Right lobe of liver (tissue), 6 donors: ENCODE measurements at regions not wholly inside any gene's neighbourhood (a gene's known extent, or its start where the extent isn't known, plus 50 kb on each side); places are given as distances from the start of the nearest gene placed in this dataset.
A peak's percentile ranks its signal among the peaks of the same experiment; 100 is the strongest.

ENCODE experiments used
- ATAC-seq, 4 donors: fragments of 200-7000 bp; cut with Tn5 transposase; one replicate each; pipeline ENCODE4 v1.9.1; 2020; ENCODE audit warnings: mild to moderate bottlenecking in 4 of 4, moderate library complexity in 4 of 4
- DNase-seq, 3 donors: peaks; one replicate each; pipeline ENCODE4 v3.0.0-alpha.2; 2020
- H3K27ac ChIP-seq, 3 donors: fragments of 200-600 bp; one replicate each; pipeline ENCODE4 v1.8.0; 2022
- H3K27me3 ChIP-seq, 2 donors: fragments of 200-600 bp; one replicate each; pipeline ENCODE4 v1.8.0; 2022
- H3K36me3 ChIP-seq, 4 donors: fragments of 200-600 bp; sonication (generic) in 1 of 4; one replicate each; pipeline versions ENCODE4 v1.5.1 to v1.8.0; 2017 to 2022; ENCODE audit warnings: control low read depth in 1 of 4
- H3K4me1 ChIP-seq, 4 donors: fragments of 200-600 bp; sonication (generic) in 1 of 4; one replicate each; pipeline versions ENCODE4 v1.5.1 to v1.8.0; 2017 to 2022; ENCODE audit warnings: control low read depth in 1 of 4
- H3K4me3 ChIP-seq, 3 donors: fragments of 200-600 bp; one replicate each; pipeline ENCODE4 v1.8.0; 2022
- H3K9me3 ChIP-seq, 4 donors: fragments of 200-600 bp; sonication (generic) in 1 of 4; one replicate each; pipeline versions ENCODE4 v1.5.1 to v1.8.0; 2017 to 2022; ENCODE audit warnings: control low read depth in 1 of 4
- CTCF ChIP-seq, 4 donors: fragments of 200-600 bp in 3 of 4; fragments of 450-650 bp in 1 of 4; IDR thresholded peaks; one replicate each; pipeline versions ENCODE4 v1.5.1 to v1.8.0; 2016 to 2022; ENCODE audit warnings: antibody characterized with exemption in 4 of 4, mild to moderate bottlenecking in 2 of 4
- POLR2A ChIP-seq: fragments of 450-650 bp; IDR thresholded peaks from one replicate; pipeline ENCODE4 v1.6.1; 2017; ENCODE audit warnings: antibody characterized with exemption, mild to moderate bottlenecking
- WGBS: methylation state at CpG from one replicate; pipeline ENCODE4 v1.1.6; 2018; ENCODE audit warnings: low coverage, low lambda C conversion rate; ENCODE audit not compliant: insufficient coverage; ENCODE audit errors: missing lambda C conversion rate; 5-methylcytosine and 5-hydroxymethylcytosine counted together
- intact Hi-C, 2 donors: fragments of 100-400 bp; cut with DNase I; formaldehyde crosslinking; loops; one replicate each; pipeline versions ENCODE4 v1.11.2 to v1.14.1; 2022
- donor health status: DM: no; HTN: yes; CAD: no.
- donor health status: DM: no; HTN: no; CAD: no.
- donor health status: DM: no; HTN: no; CAD: no.
- donor health status: DM: no; HTN: yes; CAD: no.
- donor health status: DM: no; HTN: yes; CAD: no.

- Histone ChIP-seq H3K9me3 (no peaks in the 10 kb centered on the region), H3K4me3 (no peak overlapping the region), H3K27ac (no peak overlapping the region), H3K36me3 (no peaks in the 10 kb centered on the region), H3K4me1 (peaks cover 0 to 30% (median 0%) of the 10 kb centered on the region in 4 donors), H3K27me3 (no peaks in the 10 kb centered on the region)
- peak; percentile 64 to 88 (median 74) for ATAC-seq
- intact Hi-C loops: no loop called here
- whole genome bisulfite sequencing: 46% methylated on average over 3 of the region's 3 CpGs
- TF ChIP-seq POLR2A (no peak), CTCF (IDR thresholded peaks at IDR 0.05) (no peak)
- DNase-seq: no peak
Measured at GRCh38 chr15:35757765-35758164, 211.8 kb upstream of the DPH6 start.

- Histone ChIP-seq H3K27me3 (no peaks in the 10 kb centered on the region), H3K4me1 (peaks cover 0 to 21% (median 7%) of the 10 kb centered on the region in 4 donors), H3K36me3 (no peaks in the 10 kb centered on the region), H3K27ac (peak overlapping the region; percentile 10 to 66 (median 13)), H3K9me3 (no peaks in the 10 kb centered on the region), H3K4me3 (no peak overlapping the region)
- DNase-seq: no peak
- peak; percentile 76 to 93 (median 80) for ATAC-seq
- TF ChIP-seq POLR2A (no peak), CTCF (IDR thresholded peaks at IDR 0.05) (no peak)
- intact Hi-C loops: no loop called here
- 41% methylated on average over 5 of the region's 5 CpGs for WGBS
Measured at GRCh38 chr15:35764661-35765519, 218.9 kb upstream of the DPH6 start.

GRCh38 chr15:35768949-35769348 lies 223.0 kb upstream of the DPH6 start:
- 67% methylated on average over 1 of the region's 1 CpG for WGBS
- no peaks in the 10 kb centered on the region for H3K9me3 ChIP-seq
- H3K36me3 ChIP-seq: no peaks in the 10 kb centered on the region
- ATAC-seq (no peak), DNase-seq (no peak)
- H3K4me3 ChIP-seq: no peak overlapping the region
- H3K4me1 ChIP-seq: peaks cover 0 to 16% (median 6%) of the 10 kb centered on the region in 4 donors
- TF ChIP-seq CTCF (IDR thresholded peaks at IDR 0.05) (no peak), POLR2A (no peak)
- no peak overlapping the region for H3K27ac ChIP-seq
- intact Hi-C loops: no loop called here
- no peaks in the 10 kb centered on the region for H3K27me3 ChIP-seq

- TF ChIP-seq POLR2A (no peak), CTCF (IDR thresholded peaks at IDR 0.05) (no peak)
- H3K4me1 ChIP-seq: peaks cover 0 to 14% (median 2%) of the 10 kb centered on the region in 4 donors
- no peaks in the 10 kb centered on the region for H3K9me3 ChIP-seq
- ATAC-seq (no peak), DNase-seq (no peak)
- H3K4me3 ChIP-seq: no peak overlapping the region
- 88% methylated on average over 2 of the region's 2 CpGs for WGBS
- H3K27me3 ChIP-seq: no peaks in the 10 kb centered on the region
- no peak overlapping the region for H3K27ac ChIP-seq
- intact Hi-C loops: no loop called here
- no peaks in the 10 kb centered on the region for H3K36me3 ChIP-seq
Measured at GRCh38 chr15:35769656-35770055, 223.7 kb upstream of the DPH6 start.
